NCI-H524 treated with DMSO at 0.1 percent for 48 hours (cell line): ENCODE measurements at regions not wholly inside any gene's neighbourhood (a gene's known extent, or its start where the extent isn't known, plus 50 kb on each side); places are given as distances from the start of the nearest gene placed in this dataset.
"Not testable (repeated sequence)": the region's sequence is repeated elsewhere in the genome, so short reads cannot be mapped to it uniquely, and the experiment has no call there.

Experiments used
- DNase-seq: peaks from one replicate; lab custom pipeline; 2025; lab: John Stamatoyannopoulos, UW

DNA sequence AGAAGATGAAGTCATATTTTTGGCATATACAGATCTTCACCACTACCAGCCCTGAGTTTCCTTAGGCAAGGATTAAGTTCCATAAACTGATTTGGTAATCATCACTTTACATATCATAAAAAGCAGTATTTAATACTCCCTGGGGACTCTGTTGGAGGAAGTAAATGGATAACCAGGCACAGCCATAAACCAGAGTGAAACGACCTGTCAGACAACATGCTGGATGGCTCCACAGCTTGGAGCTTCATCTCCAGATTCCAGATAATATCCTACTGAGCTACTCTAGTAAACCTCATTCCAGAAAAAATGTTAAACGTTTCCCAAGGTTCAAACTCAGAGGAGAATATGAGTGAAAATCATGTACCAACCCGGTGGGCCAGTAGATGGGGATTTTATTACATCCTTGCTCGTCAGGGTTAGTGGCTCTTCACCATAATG is 109.2 kb downstream of the BASP1 start:
- DNase-seq = no peak

GRCh38 chr5:17327048-17327625 is 109.7 kb downstream of the BASP1 start:
- DNase-seq = no peak

GRCh38 chr5:17329571-17329970 is 112.1 kb downstream of the BASP1 start:
- DNase-seq = no peak

DNA sequence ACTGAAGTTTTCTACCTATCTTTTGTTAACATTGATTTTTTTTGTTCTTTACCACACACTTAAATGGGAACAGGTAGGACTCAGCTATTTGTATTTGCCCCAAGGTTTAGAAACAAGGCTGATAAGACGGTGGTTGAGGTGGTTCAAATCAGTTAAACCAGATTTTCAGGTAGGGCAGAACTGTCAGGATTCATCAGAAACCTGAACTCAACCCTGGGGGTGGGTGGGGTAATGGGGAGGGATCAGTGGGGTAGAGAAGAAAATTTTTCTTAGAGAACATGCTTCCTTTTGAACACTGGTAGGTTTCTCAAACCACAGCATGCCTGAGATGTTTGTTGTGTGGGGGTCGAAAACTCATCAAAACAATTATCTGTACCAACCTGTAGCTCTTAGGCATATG is 113.0 kb downstream of the BASP1 start:
- no peak for DNase-seq

DNA sequence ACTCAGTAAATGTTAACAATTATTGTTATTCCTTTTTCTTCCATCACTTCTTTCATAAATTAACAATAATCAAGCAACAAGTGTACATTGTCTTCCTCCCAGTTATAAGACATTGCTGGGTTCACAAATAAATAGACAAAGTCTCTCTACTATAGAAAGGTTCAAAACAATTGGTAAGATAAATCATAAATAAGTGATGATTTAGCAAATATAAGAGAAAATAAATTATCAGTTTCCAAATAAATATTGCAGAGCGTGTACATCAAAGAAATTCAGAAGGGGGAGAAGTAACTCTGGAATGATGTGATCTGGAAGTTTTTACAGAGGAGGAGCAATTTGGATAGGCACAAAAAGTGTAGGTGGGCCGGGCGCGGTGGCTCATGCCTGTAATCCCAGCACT is 114.2 kb downstream of the BASP1 start:
- no peak for DNase-seq

DNA sequence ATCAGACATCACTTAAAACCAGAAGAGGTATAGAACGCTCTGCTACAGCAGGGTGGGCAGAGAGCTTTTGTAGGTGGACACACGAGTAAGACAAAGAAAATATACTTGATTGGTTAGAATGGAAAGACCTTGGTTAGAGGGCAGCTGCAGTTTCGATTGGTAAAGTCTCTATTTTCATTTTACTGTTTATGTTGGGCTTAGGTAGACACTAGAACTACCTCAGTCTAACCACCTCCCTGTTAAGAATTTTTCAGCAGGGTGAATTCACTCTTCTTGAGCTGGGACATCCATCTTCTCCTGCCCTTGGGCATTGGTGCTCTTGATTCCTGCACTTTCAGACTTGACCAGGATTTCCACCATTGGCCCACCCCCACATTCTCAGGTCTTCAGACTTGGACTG is 116.3 kb downstream of the BASP1 start:
- no peak for DNase-seq

DNA sequence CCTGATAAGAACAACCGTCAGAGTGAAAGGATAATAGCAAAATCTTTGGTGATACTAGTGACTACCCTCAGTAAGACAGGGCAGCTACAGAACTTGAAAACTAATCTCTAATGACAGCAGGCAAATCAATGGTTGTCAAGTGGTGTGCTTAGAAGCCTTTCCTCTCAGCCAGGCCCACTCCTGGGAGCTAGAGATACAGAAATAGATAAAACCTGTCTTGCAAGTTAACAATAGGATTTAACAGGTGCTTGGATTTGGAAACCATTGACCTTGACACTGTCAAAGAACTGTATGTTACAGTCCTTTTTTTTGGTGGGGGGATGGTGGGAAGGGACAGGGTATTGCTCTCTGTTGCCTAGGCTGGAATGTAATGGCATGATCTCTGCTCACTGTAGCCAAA is 118.6 kb downstream of the BASP1 start:
- DNase-seq = peak; percentile 57

- DNase-seq = not testable (repeated sequence)
Observed at GRCh38 chr5:17336723-17337122, 119.3 kb downstream of the BASP1 start.

GRCh38 chr5:17339841-17340240 is 122.4 kb downstream of the BASP1 start:
- DNase-seq = no peak

DNA sequence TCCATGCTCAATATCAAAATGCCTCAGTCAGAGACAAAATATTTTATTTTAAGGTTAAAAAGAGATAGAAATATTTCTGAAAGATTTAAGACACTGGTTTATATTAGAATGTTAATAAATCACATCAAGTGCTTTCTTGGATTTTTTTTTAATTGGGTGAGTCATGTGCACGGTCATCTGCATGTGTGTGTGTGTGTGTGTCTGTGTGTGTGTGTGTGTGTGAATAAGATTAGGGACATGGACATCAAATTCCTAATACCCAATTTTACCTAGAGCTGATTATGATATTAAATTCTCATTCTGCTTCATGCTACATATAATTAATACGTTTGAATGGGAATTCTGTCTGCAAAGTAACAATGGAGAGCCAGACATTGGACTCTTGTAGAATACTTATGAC is 122.9 kb downstream of the BASP1 start:
- no peak for DNase-seq

DNA sequence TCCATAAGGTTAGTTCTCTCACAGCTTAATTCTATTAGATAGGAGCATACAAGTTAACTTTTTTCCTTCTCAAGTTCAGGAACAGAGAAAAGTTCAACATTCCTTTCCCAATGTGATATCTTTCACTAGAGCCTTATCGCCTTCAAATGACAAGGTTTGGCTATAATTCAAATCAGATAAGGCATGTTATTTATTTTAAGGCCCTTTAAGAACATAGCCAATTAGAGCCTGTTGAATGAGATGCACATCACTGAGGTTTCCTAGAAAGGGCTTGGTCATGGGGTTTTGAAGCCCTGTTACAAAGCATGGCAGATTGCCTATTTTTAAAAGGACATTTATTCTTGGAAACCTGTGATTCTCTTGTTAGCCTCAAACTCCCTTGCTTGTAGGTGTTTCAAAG is 123.4 kb downstream of the BASP1 start:
- DNase-seq = no peak

DNA sequence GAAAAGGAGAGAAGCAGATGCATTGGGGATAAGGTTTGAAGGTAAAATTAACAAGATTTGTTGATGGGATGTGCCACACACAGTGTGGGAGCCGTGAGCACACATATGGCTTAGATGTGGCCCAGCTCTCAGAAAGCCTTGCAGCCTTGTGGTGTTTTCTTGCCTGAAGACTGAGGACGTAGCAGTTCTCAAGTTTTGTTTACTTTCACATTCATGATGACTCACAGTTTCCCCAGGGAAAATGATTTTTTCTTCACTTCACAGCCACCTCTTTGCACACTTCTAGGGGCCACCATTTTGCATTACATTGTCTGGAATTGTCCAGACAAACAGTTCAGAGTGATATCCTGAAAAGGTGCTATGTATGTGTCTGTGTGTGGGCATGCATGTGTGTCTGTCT is 126.2 kb downstream of the BASP1 start:
- DNase-seq = no peak

- DNase-seq = no peak
Observed at GRCh38 chr5:17346811-17347210, 129.4 kb downstream of the BASP1 start.

GRCh38 chr5:17352223-17352622 is 134.8 kb downstream of the BASP1 start:
- no peak for DNase-seq

- no peak for DNase-seq
Observed at GRCh38 chr5:17354265-17354664, 136.8 kb downstream of the BASP1 start.

- no peak for DNase-seq
Observed at GRCh38 chr5:17355586-17356346, 138.3 kb downstream of the BASP1 start.

GRCh38 chr5:17356551-17356950 is 139.1 kb downstream of the BASP1 start:
- DNase-seq = no peak

GRCh38 chr5:17357504-17357903 is 140.1 kb downstream of the BASP1 start:
- no peak for DNase-seq

- DNase-seq = no peak
Observed at GRCh38 chr5:17358031-17358430, 140.0 kb upstream of the TAF11L2 start.

DNA sequence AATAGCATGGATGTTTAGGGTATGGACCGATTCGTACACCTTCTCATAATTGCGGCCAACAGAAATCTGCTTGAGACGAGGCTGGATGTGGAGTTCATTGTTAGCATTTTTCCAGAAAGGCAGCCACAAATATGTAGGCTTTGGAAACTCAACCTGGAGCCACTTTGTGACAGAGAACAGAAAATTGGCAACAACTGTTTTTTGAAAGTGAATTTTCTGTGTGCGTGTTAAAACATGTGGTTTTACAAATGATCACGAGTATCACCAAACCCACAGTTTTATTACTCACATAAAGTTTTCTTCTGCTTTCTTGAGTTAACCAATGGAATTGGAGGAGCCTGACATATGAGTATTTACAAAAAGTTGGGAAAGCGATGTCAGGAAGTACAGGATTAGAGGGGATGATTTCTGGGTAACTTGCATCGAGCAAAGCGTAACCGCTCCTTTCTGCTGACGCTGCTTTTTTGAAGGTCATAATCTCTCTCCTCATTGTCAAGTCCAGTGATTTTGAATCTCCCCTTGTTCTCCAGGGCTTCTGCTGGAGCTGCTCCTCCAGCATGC is 138.5 kb upstream of the TAF11L2 start:
- DNase-seq = no peak

- DNase-seq = no peak
Observed at GRCh38 chr5:17360879-17361278, 137.2 kb upstream of the TAF11L2 start.

GRCh38 chr5:17361331-17361730 is 136.7 kb upstream of the TAF11L2 start:
- DNase-seq = no peak

DNA sequence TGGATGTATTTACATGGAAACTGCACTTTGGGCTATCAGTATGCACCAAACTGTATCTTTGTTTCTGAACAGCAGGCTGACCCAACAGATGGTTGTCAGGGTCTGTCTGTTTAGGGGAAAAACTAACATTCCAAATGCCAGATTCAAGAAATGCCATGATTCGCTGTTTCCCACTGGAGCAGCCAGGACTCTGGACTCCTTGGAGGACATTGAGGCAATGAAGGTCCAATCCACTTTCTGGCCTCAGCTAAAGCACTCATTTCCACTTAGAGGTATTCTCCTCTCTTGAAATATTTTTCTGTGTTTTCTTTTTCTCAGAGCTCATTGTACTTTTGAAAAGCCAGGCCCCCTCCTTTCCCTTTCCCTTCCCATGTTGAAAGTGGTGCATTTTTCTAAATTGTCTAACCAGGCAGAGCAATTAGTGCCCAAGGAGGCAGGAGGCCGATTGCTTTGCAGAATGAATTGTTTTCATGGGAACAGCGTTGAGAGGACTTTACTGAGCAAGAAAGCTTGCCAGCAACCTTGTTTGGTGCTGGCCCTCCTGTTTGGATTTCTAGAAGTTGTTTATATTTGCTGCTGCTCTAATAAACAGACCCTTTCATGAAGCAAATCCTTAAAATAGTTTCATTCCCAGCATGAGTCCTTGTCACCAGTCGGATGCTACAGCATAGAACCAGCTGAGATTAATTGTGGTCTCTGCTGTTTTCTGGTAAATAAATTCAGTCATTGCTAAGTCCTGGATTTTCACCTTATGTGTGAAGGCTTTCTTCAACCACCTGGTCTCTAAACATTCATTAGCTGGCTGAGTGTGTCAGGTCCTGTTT is 132.8 kb upstream of the TAF11L2 start:
- DNase-seq = no peak
